DND-41 (cell line): ENCODE measurements at regions not wholly inside any gene's neighbourhood (a gene's known extent, or its start where the extent isn't known, plus 50 kb on each side); places are given as distances from the start of the nearest gene placed in this dataset.

Experiments
- ATAC-seq: fragments of 200-7000 bp; cut with Tn5 transposase; 3 replicates; pipeline ENCODE4 v1.9.1; 2021; ENCODE audit warnings: low read depth; ENCODE audit not compliant: insufficient read depth
- DNase-seq: peaks from one replicate; pipeline ENCODE4 v3.0.0-alpha.2; 2020
- H2AFZ ChIP-seq: 2 replicates; pipeline ENCODE4 v1.6.0; 2012; ENCODE audit warnings: low read depth, low read length
- H3K27ac ChIP-seq: 2 replicates; pipeline ENCODE4 v1.5.1; 2012; ENCODE audit warnings: low read length, inconsistent platforms
- H3K27me3 ChIP-seq: fragments of 200-600 bp; sonication (generic); 2 replicates; pipeline ENCODE4 v1.6.0; 2012; ENCODE audit warnings: low read length, mild to moderate bottlenecking, inconsistent platforms; ENCODE audit not compliant: insufficient read depth, poor library complexity
- H3K36me3 ChIP-seq: 2 replicates; pipeline ENCODE4 v1.5.1; 2012; ENCODE audit warnings: low read length, inconsistent platforms; ENCODE audit not compliant: insufficient read depth
- H3K4me1 ChIP-seq: 2 replicates; pipeline ENCODE4 v1.5.1; 2012; ENCODE audit warnings: mild to moderate bottlenecking, low read length; ENCODE audit not compliant: insufficient read depth
- H3K4me2 ChIP-seq: 2 replicates; pipeline ENCODE4 v1.6.0; 2012; ENCODE audit warnings: mild to moderate bottlenecking, moderate library complexity, low read length, inconsistent platforms; ENCODE audit not compliant: insufficient read depth
- H3K4me3 ChIP-seq, 2 experiments: fragments of 200-600 bp in 1 of 2; shearing (Covaris generic) in 1 of 2; 2 replicates each; pipeline ENCODE4 v1.5.1; 2012 to 2016; ENCODE audit warnings: inconsistent platforms in 2 of 2, low read length in 2 of 2, mild to moderate bottlenecking in 2 of 2, low read depth in 1 of 2, moderate library complexity in 1 of 2
- H3K79me2 ChIP-seq: 2 replicates; pipeline ENCODE4 v1.6.0; 2012; ENCODE audit warnings: low read length, inconsistent platforms; ENCODE audit not compliant: insufficient read depth
- H3K9ac ChIP-seq: 2 replicates; pipeline ENCODE4 v1.6.0; 2012; ENCODE audit warnings: low read depth, mild to moderate bottlenecking, inconsistent platforms, low read length, moderate library complexity
- H3K9me3 ChIP-seq: 2 replicates; pipeline ENCODE4 v1.5.1; 2012; ENCODE audit warnings: low read length, moderate library complexity, mild to moderate bottlenecking, inconsistent platforms; ENCODE audit not compliant: insufficient read depth, severe bottlenecking
- H4K20me1 ChIP-seq: 2 replicates; pipeline ENCODE4 v1.6.0; 2012; ENCODE audit warnings: low read length; ENCODE audit not compliant: insufficient read depth
- CTCF ChIP-seq: IDR thresholded peaks from 2 replicates; pipeline ENCODE4 v1.5.1; 2012; ENCODE audit warnings: borderline replicate concordance, low read length, moderate library complexity, mild to moderate bottlenecking; ENCODE audit not compliant: poor library complexity, severe bottlenecking; ENCODE audit errors: extremely low read depth
- EZH2 ChIP-seq: IDR thresholded peaks from 3 replicates; pipeline ENCODE4 v1.6.1; 2012; ENCODE audit warnings: borderline replicate concordance, low read depth, mild to moderate bottlenecking, moderate library complexity, low read length, inconsistent platforms; ENCODE audit not compliant: severe bottlenecking

- no peak for ATAC-seq
- no peaks in the 10 kb centered on the region for H3K4me1 ChIP-seq
- TF ChIP-seq CTCF, result no peak
- no peak overlapping the region for H3K27ac ChIP-seq
- H3K27me3 ChIP-seq, result no peaks in the 10 kb centered on the region
- H2AFZ ChIP-seq, result no peak overlapping the region
- DNase-seq, result no peak
- H3K36me3 ChIP-seq, result no peaks in the 10 kb centered on the region
- H3K9me3 ChIP-seq, result no peaks in the 10 kb centered on the region
- no peaks in the 10 kb centered on the region for H3K79me2 ChIP-seq
- H3K9ac ChIP-seq, result no peak overlapping the region
- no peak overlapping the region for H3K4me3 ChIP-seq
- H4K20me1 ChIP-seq, result no peaks in the 10 kb centered on the region
- no peak overlapping the region for H3K4me2 ChIP-seq
Observed at GRCh38 chr12:97616946-97617345, 154.3 kb downstream of the RMST start.

DNA sequence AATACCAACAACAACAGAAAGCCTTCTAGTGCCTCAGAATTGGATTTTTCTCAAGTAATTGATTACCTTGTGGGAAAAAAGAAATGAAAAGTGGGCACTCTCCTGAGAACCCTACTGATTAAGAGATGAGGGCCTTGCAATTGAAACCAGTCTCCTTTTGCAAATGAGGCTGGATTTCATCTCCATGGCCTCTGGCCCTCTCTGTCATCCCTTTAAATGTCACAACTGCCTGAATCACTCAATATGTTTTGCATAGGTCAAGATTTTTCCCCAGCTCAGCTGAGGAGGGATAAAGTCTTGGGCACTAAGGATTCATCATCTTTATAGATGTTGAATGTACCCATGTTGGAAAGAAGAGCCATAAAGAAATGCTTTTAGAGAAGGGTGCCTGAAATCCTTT is 166.4 kb downstream of the RMST start:
- Histone ChIP-seq H3K27ac (no peak overlapping the region), H2AFZ (no peak overlapping the region), H3K9ac (no peak overlapping the region), H3K4me3 (no peak overlapping the region), H3K4me2 (no peak overlapping the region), H3K9me3 (no peaks in the 10 kb centered on the region), H3K4me1 (no peaks in the 10 kb centered on the region), H4K20me1 (no peaks in the 10 kb centered on the region), H3K79me2 (no peaks in the 10 kb centered on the region), H3K36me3 (no peaks in the 10 kb centered on the region), H3K27me3 (no peaks in the 10 kb centered on the region)
- no peak for ATAC-seq
- no peak for DNase-seq
- no peak for TF ChIP-seq CTCF
- no peak for TF ChIP-seq EZH2

DNA sequence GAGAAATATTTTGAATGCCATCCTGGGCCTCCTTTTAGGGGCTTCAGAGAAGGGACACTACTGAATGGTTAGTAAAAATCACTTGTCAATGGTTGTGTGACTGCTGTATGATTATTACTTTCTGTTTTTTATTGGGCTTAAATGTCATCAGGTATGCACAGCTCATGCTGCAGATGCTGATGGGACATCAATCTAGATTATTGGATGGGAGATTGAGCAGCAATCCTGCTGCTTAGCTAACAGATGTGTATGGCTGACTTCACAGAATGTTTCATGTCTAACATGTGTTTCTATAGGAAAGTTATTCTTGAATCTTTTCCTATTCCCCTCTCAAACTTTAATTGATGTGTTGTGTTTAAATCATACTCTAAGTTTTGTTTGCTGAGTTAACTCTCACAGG is 166.8 kb downstream of the RMST start:
- Histone ChIP-seq H3K36me3 (no peaks in the 10 kb centered on the region), H3K27me3 (no peaks in the 10 kb centered on the region), H3K79me2 (no peaks in the 10 kb centered on the region), H3K9me3 (no peaks in the 10 kb centered on the region), H3K4me3 (no peak overlapping the region), H3K27ac (no peak overlapping the region), H2AFZ (no peak overlapping the region), H4K20me1 (no peaks in the 10 kb centered on the region), H3K4me1 (no peaks in the 10 kb centered on the region), H3K9ac (no peak overlapping the region), H3K4me2 (no peak overlapping the region)
- ATAC-seq, result no peak
- DNase-seq, result no peak
- TF ChIP-seq CTCF, result no peak

DNA sequence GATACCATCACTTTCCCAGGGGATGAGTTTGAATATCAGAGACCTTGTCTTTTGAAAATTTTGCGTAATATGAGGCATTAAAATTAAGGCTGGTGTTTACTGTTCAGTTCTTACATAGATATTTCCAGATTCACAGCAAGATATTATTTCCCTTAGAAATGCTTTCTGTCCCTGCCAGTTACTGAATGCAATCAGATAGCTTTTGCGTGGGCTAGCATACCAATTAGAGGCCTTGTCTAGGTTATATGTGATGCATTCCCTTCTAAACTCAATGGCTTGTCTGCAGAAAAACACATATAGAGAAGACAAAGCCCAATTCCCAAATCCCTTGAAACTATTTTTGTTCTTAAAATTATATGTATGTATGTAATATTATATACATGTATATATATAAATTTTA is 167.8 kb downstream of the RMST start:
- TF ChIP-seq CTCF, result no peak
- no peak for TF ChIP-seq EZH2
- Histone ChIP-seq H3K9me3 (no peaks in the 10 kb centered on the region), H3K4me1 (no peaks in the 10 kb centered on the region), H3K27me3 (no peaks in the 10 kb centered on the region), H3K9ac (no peak overlapping the region), H3K36me3 (no peaks in the 10 kb centered on the region), H3K4me3 (no peak overlapping the region), H2AFZ (no peak overlapping the region), H3K4me2 (no peak overlapping the region), H3K27ac (no peak overlapping the region), H4K20me1 (no peaks in the 10 kb centered on the region), H3K79me2 (no peaks in the 10 kb centered on the region)
- ATAC-seq (no peak), DNase-seq (no peak)
